ENCODE measurements at regions not wholly inside any gene's neighbourhood (a gene's known extent, or its start where the extent isn't known, plus 50 kb on each side); places are given as distances from the start of the nearest gene placed in this dataset.

DNA sequence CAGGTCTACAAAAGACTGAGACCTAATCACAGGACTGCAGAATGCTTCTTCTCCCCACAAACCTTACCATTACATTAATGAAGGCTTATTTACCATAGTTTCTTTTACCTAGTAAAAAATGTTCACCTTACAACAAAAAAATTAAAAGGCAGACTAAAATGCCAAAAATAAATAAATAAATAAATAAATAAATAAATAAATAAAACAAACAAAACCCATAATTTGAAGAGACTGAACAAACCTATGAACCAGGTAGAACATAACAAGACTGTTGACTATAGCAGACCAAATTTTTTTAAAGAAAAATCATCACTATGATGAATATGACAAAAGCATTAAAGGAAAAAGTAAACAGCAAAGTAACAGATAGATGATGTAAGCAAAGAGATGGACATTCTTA is 946.3 kb downstream of the EPHA7 start:
- TF ChIP-seq EZH2 (IDR thresholded peaks at IDR 0.05; ENCODE audit: borderline replicate concordance, control insufficient read depth, low read depth, low read length) (no peak), YY1 (IDR thresholded peaks at IDR 0.05; ENCODE audit: low read depth, low read length) (no peak), POLR2A (IDR thresholded peaks at IDR 0.05; ENCODE audit: low read depth, low read length) (no peak)
- TF ChIP-seq, protein P1, sequence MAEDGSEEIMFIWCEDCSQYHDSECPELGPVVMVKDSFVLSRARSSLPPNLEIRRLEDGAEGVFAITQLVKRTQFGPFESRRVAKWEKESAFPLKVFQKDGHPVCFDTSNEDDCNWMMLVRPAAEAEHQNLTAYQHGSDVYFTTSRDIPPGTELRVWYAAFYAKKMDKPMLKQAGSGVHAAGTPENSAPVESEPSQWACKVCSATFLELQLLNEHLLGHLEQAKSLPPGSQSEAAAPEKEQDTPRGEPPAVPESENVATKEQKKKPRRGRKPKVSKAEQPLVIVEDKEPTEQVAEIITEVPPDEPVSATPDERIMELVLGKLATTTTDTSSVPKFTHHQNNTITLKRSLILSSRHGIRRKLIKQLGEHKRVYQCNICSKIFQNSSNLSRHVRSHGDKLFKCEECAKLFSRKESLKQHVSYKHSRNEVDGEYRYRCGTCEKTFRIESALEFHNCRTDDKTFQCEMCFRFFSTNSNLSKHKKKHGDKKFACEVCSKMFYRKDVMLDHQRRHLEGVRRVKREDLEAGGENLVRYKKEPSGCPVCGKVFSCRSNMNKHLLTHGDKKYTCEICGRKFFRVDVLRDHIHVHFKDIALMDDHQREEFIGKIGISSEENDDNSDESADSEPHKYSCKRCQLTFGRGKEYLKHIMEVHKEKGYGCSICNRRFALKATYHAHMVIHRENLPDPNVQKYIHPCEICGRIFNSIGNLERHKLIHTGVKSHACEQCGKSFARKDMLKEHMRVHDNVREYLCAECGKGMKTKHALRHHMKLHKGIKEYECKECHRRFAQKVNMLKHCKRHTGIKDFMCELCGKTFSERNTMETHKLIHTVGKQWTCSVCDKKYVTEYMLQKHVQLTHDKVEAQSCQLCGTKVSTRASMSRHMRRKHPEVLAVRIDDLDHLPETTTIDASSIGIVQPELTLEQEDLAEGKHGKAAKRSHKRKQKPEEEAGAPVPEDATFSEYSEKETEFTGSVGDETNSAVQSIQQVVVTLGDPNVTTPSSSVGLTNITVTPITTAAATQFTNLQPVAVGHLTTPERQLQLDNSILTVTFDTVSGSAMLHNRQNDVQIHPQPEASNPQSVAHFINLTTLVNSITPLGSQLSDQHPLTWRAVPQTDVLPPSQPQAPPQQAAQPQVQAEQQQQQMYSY (CRISPR knock-in tag; IDR thresholded peaks at IDR 0.05): no peak

Measured in GM12878 (cell line).